NCI-H510A (cell line): ENCODE measurements at regions not wholly inside any gene's neighbourhood (a gene's known extent, or its start where the extent isn't known, plus 50 kb on each side); places are given as distances from the start of the nearest gene placed in this dataset.

Experiments used
- DNase-seq: peaks from one replicate; lab custom pipeline; 2025; lab: John Stamatoyannopoulos, UW

DNA sequence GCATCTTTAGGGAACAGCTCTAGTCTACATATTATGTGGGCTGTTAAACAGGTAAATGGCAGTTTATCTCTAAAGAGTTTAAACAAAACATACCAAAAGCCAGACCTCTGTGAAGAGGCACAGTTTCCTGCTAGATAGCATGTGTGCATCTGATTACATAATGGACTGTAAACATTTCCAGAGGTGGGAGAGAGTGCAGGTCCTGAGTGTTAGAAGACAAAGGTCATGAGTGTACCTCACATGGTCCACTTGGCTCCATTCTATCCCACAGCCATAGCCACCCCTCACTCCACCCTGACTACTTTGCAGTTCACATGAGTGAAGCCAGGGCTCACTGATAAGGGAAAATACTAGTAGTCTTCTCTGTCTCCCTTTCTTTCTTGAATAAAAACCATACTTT is 233.4 kb downstream of the MTX2 start:
- no peak for DNase-seq

DNA sequence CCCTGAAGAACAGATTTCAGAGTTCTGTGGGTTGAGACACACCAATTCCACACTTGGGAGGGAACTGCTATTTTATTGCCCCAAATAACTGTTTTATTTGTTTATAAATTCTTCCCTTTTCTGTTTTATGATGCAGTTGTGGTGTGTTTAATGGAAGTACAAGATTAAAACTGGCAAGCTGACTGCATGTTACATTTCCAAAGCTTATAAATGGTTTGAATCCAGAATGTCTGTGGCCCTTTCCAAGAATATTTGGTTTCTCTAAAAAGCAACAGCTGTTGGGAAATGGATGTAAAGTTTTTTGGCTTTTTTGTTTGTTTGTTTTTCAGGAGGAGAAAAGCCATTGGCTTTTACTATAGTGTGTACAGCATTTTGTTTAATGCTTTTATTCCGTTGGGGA is 234.5 kb downstream of the MTX2 start:
- DNase-seq, result no peak

DNA sequence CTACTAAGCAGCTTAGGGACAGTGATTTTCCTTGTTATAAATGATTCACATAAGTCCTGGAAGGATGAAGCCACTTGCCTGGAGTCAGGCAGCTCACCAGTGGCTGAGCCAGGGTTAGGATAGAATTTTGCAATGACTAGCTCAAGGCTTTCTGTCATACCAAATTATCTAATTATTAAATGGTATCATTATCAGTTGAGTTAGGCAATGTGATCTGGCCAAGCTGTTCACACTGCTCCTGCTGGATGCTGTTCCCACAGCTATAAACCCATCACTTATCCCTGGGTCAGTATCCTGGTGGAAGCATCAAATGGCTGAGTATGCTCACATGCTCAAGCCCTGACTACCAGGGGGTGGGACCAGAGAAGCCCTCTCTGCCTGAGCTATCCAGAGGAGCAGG is 235.2 kb downstream of the MTX2 start:
- no peak for DNase-seq

DNA sequence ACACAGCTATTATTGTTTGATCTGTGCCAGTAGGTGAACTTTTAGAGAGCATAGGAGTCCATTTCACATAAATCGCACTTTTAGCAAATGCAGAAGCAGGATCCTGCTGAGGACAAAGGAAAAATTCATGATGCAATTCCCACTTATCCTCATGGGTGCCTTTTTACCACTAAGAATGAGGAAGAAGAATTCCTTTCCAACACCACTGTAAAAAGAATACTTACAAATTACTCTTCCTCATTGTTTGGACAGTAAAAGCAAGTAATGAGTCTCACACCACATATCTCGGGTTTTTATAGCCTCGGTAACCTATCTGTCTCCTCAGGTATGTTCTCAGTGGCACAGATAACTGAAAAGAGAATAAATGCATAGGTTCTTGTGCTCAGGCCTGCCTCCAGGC is 238.5 kb downstream of the MTX2 start:
- DNase-seq, result no peak

DNA sequence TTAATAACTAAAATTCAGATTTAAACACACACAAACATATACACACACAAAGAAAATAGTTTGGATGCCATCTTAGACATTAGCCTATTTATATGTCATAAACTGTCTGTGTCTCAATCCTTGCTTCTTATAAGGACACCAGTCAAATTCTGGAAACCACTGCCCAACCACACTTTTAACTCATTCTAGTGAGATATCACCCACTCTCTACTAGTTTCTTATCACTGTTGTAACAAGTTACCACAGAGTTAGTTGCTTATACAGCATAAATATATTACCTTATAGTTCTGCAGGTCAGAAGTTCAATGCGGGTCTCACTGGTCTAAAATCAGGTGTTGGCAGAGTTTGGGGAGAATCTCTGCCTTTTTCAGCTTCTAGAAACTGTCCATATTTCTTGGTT is 239.1 kb downstream of the MTX2 start:
- no peak for DNase-seq

DNA sequence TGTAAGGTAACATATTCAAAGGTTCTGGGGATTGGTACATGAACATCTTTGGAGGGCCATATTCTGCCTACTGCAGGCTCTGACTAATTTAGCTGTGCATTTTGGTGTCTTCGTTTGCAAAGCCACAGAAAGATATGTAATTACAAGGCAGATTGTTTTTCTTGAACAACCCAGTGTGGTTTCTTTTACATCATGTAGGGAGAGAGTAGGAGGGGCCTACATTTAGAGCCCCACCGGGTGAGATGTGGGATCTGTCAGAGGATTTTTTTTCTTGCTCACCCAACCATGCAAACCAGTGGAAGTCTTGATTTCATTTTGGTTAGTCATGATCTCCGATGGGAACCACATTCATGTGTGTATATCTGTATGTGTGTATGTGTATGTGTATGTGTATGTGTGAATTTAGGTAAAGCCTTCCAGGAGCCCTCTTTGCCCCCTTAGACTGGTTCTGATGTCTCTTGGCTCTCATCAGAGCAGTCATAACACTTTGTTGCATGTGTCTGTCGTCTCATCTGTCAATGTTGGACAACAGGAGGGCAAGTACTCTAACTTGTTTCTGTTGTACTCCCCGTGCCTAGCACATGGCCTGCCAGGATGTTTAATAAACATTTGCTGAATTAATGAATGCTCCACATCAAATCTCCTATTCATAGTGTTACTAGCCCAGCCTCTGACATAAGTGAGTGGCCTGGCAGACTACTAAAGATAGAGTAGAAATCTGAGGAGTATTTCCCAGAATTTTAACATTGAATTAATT is 239.9 kb downstream of the MTX2 start:
- no peak for DNase-seq

DNA sequence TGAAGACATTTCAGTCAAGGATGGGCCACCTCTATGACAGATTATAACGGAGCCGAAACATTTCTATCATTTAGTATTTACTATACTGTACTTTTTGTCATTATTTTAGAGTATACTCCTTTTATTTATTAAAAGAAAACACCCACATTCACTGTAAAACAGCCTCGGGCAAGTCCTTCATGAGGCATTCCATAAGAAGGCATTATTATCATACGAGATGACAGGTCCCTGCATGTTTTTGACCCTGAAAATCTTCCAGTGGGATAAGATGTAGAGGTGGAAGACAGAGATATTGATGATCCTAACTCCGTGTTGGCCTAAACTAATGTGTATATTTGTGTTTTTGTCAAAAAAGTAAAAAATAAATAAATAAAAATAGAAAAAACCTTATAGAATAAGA is 245.0 kb downstream of the MTX2 start:
- no peak for DNase-seq

DNA sequence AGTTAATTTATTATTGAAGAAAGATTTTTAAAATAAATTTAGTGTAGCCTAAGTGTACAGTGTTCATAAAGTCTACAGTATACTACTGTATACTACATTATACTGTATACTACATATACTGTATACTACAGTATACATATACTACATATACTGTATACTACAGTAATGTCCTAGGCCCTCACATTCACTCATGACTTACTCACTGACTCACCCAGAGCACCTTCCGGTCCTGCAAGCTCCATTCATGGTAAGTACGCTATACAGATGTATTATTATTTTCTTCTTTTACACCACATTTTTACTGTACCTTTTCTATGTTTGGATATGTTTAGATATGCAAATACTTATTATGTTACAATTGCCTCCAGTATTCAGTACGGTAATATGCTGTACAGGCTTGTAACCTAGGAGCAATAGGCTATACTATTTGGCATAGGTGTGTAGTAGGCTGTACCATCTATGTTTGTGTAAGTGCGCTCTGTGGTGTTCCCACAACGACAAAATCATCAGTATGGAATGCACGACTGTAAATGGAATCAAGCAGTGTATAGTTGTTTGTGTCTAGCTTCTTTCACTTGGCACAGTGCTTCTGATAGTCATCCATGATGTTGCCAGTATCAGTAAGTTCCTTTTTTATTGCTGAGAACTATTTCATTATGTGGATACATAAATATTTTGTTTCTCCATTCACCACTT is 245.7 kb downstream of the MTX2 start:
- no peak for DNase-seq

DNA sequence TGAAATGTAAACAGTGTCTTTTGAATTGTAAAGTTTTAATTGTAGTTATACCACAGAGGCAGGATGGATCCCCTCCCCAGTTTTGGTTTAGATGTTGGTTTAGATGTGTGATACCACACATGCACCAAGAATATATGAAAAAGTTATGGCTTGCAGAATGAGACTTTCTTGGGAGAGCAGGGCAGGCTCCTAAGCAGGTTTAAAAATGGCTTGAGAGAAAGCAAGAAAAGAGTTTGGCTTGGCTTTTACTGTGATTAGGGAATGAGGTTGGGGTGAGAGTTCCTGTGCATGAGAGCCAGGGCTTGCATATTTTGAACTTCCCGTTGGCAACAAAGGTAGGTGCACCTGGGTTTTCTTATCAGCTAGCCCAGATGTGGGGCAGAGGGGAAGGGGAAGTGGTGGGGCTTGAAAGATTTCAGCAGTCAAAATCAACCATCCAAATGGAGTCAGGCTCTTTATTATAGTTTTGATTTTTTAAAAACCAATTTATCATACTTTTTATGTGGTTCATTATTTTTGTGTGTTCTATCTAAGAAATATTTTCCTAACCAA is 246.9 kb downstream of the MTX2 start:
- DNase-seq, result no peak

DNA sequence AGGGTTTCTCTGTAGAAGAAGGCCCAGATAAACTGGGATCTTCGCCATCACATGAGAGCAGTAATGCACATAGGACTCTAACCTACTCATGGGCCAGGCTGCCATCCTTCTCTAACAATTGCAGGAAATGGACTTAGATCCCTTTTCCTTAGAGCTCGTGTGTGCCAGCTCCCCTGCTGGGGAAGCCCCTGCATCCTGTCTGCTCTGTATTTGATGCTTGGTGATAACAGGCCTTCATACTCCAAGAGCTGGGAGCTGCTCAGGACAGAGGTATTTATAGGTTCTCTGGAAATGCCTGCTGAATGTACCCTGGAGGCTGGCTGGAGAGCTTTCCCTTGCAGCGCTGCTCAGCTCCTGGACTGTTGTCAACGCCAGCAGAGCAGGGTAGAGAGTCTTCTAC is 249.6 kb downstream of the MTX2 start:
- no peak for DNase-seq

DNA sequence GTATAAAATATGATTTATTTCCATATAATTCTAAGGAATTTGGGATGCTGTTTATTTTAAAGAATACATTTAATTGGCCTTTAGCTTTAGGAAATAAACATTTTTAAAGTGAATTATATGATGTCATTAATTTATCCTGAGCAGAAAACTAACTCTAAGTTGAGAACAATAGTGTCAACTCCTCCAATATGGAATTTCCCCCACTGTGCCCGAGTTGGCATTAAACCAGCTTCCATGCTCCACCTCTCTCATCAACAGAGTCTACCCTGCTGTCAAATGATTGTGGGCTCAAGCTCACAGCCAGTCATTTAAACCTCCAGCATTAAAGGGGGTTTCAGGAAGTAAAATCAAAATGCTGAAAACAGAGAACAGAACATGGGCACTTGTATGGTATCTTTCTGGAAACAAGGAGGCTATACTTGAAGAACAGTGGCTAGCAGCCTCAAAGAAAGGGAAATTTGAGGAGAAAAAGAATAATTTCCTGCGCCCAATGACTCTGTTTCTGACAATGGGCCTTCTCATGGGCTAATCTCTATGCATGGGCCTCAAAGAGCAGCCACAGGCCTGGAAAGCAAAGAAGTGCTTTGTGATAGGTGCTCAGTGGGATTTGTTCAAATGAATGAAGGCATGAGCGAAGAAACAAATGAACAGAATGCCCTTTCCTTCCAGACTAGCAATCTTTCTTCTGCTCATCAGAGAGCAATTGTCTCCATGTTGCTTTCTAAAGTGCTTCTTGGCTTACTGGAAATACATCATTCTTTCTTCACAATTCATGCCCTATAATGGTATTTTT is 252.8 kb downstream of the MTX2 start:
- DNase-seq, result no peak

DNA sequence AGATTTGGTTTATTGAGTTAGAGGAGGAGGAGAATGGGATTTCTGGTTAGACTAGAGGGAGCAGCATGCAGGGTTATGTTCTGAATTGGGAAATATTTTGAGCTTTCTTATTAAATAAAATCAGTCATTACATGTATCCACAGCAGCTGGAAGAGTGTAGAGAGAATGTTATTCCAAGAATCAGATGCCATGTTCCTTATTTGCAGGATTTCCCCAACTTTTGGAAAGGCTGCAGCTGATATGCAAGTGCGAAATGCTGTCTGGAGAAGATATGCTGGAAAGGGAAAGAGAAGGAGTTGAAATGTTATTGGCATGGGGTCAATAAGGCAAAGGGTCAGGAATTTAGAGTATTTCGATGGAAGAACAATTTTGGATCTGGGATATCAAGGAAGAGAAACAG is 255.8 kb downstream of the MTX2 start:
- no peak for DNase-seq

DNA sequence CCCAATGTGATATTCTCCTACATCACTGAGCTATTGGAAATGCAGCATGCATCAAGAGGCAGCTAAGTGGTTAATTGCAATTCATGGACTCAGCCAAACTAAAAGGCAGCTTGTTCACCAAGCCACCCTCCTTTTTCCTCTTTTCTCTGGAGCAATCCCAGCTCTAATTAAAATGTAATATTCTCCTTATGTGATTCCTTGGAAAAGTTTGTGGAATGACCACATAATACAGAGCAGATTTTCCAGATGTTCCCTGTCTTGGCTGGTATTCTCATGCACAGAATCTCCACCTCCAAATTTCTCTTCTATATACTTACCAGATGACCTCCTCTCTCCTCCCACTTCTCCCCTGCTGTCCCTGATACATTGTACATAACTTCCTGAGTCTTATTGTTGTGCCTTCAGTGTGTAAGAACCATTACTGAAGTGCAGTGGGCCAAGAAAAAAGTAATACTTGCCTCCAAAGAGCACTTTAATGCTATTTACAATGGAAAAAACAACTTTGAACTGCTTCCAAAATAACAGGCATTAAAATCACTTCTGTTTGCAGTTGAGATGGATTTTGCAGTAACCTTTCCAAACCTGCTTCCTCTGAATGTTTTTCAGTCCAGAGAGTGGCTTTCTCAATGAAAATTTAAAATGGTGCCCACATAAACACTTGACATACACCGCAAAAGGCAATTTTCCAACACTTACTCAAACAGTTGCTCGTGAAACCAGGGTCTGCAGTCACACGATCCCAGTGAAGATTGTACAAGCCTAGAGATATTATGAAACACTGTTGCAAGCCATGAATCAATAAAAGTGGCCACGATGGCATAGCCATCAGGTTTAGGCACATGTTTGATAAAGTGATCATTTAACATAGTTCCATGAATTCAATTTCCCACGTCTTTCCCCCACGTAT is 258.0 kb downstream of the MTX2 start:
- DNase-seq, result no peak

DNA sequence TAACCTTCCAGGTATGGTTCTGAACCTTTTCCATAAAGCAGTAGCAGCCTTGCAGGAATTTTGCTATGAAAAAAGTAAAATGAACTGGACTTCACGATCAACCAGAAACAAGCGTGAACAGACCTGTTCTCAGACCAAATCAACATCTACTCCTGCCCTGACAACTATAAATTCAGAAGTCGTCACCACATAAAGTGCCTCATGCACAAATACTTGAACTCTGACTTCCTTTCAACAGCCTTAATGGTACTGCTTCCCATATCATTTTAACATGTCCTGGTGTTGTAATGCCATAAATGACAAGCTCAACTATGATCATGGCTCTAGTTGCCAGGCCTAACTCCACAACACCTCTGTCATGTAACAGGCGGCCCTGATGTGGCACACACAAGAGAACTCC is 262.4 kb downstream of the MTX2 start:
- no peak for DNase-seq

DNA sequence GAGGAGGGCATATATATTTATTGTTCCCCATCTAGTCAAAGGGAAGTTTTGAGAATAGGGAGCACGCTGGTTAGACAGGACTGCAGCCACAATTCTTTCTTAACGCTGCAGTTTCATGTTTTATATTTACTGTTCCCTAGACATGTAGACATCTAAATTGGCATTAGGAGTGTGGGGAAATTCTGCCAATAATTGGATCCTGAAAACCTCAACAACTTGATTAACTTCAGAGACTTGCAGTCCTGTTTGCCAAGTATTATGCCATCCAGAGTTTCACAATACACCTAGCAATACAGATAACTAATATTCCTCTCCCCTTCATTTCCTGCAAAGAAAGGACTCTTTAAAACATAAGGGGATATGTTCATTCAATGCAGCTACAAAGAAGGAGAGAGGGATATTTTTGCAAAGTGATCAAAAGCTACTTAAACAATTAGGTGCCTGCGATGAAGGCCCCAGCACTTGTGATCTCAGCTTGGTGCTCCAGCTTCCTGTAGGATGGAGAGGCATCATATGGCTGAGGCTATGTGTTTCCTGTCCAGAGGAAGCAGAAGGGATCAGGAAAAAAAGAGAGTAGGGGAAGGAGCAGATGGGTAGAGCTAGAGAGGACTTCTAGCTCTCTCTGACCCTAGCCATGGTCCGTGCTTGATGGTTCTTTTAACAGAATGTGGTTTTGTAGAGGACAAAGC is 264.4 kb downstream of the MTX2 start:
- no peak for DNase-seq

DNA sequence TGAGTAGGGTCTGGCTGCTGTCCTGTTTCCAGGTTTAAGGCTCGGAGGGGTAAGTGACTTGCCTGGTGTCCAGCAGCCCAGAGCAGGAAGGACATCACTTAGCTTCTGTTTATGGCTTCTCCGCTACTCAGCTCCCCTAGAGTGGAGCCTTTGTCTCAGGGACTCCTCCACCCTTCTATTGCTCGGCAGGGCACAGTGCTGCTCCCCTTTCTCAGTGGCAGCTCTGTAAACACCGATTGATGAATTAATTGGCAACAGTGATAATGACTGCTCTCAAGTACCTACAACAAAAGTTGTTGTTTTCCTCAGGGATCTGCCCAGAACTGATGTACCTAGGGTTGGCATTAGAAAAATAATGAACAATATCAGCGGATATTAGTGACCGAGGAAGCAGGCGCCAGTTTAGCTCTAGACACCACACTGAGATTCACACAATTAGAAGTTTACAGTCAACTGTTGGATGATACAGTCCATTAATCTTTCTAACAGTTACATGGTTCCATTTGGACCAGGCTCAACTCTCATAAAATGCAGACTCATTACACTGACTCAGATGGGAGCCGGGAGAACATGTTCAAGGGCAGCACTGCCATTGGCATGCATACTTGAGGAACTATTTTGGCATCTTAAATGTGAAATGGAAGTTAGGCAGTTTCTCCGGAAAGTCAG is 265.7 kb downstream of the MTX2 start:
- no peak for DNase-seq

DNA sequence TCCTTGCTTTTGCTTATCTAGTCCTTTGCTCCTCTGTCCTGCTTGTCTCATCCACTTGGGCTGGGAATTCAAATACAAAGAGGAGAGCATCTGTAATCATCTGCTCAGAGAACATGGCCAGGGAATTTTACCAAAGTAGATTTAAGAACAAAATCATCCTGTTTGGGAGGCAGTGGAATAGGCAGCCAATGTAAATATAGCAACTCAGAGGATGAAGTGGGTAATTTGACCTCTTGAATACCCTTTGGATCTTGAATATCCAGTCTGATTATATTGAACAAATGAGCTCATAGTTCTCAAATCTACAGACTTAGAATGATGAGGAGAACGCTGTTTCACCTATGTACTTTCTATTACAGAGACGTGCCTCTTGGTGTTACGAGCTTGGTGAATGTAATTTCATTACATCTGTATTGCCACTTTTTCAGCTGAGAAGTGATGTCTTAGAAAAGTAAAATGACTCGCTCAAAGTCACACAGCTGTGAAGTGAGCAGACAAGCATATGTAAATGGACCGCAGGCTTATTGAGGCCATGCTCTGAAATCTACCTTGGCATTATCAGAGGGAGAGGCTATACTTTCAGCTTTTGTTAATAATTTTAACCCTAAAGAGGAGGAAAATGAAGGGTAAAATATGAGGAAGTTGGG is 266.3 kb downstream of the MTX2 start:
- no peak for DNase-seq

DNA sequence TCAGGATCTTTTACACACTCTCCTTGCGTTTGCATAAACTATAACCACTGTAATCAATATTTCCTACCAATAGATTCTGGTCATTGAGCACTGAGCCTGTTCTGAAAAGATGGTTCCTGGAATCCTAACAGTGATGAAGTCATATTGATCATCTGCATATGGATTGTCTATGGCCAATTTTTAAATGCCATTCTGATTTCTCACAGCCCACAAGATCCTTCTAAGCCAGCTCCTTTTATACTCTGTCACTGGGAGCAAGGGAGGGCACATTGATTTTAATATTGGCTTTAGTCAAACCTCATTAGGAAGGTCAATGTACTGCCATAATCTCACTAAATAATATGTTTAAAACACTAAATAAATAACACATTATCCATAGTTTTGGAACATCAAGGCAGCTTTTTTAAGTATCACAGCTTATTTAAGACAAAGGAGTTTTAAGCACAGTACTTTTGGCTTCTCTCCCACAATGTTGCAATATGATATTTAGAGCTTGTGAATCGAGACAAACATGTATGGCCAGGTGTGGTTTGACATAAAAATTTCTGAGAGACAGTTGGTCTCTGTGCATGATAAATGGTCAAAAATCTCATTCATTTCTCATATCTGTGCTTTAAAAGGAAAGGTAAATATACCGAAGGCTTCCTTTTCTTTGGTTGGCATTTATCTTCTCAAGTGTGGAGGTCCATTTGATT is 267.3 kb downstream of the MTX2 start:
- DNase-seq, result no peak

DNA sequence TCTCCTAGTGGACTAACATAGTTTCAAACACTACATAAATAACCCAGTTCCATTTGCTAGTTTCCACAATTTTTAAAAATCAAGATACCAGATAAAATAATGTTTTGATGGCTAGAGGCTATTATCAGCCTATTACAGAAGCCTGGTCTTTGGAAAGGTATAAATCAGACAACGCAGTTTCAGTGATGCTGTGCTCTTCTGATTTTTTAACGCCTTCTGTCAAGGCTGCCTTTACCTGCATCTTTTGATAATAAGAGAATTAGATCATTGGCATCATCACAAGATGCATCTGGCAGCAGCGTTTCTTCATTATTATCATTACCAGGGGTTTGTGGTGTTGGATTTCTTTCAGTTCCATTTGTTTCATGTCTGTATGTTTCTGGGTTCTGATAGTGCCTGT is 268.7 kb downstream of the MTX2 start:
- no peak for DNase-seq
